Suprapubic skin (tissue), 4 donors: ENCODE measurements at regions not wholly inside any gene's neighbourhood (a gene's known extent, or its start where the extent isn't known, plus 50 kb on each side); places are given as distances from the start of the nearest gene placed in this dataset.

Experiments used
- EP300 ChIP-seq: sonication (generic); formaldehyde crosslinking; IDR thresholded peaks from one replicate; pipeline ENCODE4 v1.6.1; 2017; ENCODE audit warnings: antibody characterized with exemption
- POLR2A ChIP-seq, 2 donors: fragments of 450-650 bp; IDR thresholded peaks; one replicate each; pipeline ENCODE4 v1.6.1; 2017; ENCODE audit warnings: antibody characterized with exemption in 2 of 2, mild to moderate bottlenecking in 2 of 2, moderate library complexity in 2 of 2
- POLR2AphosphoS5 ChIP-seq, 3 donors: sonication (generic); formaldehyde crosslinking; IDR thresholded peaks; one replicate each; pipeline ENCODE4 v1.6.1; 2017; ENCODE audit warnings: antibody characterized with exemption in 3 of 3
- TF ChIP-seq, protein P1 (sequence below), 2 donors: fragments of 200-600 bp in 1 of 2; fragments of 450-650 bp in 1 of 2; sonication (generic) in 1 of 2; IDR thresholded peaks; one replicate each; pipeline ENCODE4 v1.5.1; 2016 to 2019; ENCODE audit warnings: antibody characterized with exemption in 2 of 2, mild to moderate bottlenecking in 1 of 2, moderate library complexity in 1 of 2

DNA sequence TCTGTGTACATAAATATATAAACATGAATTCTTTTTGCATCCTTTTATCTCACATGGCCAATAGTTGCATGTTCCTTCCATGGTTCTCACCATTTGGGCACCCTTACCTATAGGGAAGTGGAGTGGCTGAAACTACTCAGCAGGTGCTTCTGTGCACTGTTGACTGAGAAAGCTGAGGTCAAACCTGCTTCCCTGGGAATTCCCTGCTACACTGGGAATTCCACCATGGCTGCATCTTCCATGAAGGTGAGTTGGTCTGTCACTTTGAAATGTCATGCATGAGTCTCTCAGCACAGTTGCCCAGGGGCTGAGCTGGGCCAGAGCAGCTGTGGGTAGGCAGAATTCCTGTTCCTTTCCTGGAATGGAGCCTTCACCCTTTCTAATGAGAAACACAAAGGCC, 193.8 kb upstream of the PRSS16 start:
- TF ChIP-seq, protein P1, sequence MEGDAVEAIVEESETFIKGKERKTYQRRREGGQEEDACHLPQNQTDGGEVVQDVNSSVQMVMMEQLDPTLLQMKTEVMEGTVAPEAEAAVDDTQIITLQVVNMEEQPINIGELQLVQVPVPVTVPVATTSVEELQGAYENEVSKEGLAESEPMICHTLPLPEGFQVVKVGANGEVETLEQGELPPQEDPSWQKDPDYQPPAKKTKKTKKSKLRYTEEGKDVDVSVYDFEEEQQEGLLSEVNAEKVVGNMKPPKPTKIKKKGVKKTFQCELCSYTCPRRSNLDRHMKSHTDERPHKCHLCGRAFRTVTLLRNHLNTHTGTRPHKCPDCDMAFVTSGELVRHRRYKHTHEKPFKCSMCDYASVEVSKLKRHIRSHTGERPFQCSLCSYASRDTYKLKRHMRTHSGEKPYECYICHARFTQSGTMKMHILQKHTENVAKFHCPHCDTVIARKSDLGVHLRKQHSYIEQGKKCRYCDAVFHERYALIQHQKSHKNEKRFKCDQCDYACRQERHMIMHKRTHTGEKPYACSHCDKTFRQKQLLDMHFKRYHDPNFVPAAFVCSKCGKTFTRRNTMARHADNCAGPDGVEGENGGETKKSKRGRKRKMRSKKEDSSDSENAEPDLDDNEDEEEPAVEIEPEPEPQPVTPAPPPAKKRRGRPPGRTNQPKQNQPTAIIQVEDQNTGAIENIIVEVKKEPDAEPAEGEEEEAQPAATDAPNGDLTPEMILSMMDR (IDR thresholded peaks at IDR 0.05): no peak
- no peak for TF ChIP-seq POLR2A (IDR thresholded peaks at IDR 0.05)
- TF ChIP-seq POLR2AphosphoS5 (IDR thresholded peaks at IDR 0.05): no peak
- no peak for TF ChIP-seq EP300
